ENCODE measurements at regions not wholly inside any gene's neighbourhood (a gene's known extent, or its start where the extent isn't known, plus 50 kb on each side); places are given as distances from the start of the nearest gene placed in this dataset.

- no peak for TF ChIP-seq POLR2A (IDR thresholded peaks at IDR 0.05)
- TF ChIP-seq, protein P1, sequence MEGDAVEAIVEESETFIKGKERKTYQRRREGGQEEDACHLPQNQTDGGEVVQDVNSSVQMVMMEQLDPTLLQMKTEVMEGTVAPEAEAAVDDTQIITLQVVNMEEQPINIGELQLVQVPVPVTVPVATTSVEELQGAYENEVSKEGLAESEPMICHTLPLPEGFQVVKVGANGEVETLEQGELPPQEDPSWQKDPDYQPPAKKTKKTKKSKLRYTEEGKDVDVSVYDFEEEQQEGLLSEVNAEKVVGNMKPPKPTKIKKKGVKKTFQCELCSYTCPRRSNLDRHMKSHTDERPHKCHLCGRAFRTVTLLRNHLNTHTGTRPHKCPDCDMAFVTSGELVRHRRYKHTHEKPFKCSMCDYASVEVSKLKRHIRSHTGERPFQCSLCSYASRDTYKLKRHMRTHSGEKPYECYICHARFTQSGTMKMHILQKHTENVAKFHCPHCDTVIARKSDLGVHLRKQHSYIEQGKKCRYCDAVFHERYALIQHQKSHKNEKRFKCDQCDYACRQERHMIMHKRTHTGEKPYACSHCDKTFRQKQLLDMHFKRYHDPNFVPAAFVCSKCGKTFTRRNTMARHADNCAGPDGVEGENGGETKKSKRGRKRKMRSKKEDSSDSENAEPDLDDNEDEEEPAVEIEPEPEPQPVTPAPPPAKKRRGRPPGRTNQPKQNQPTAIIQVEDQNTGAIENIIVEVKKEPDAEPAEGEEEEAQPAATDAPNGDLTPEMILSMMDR (IDR thresholded peaks at IDR 0.05) = no peak
Measured at GRCh38 chr6:130671119-130671518, 156.1 kb upstream of the SMLR1 start.
